Smooth muscle cell of the brain vasculature (primary cell): ENCODE measurements at regions not wholly inside any gene's neighbourhood (a gene's known extent, or its start where the extent isn't known, plus 50 kb on each side); places are given as distances from the start of the nearest gene placed in this dataset.
"Not testable (repeated sequence)": the region's sequence is repeated elsewhere in the genome, so short reads cannot be mapped to it uniquely, and the experiment has no call there.

Experiments used
- DNase-seq: peaks from one replicate; pipeline ENCODE4 v3.0.0-alpha.2; 2012; ENCODE audit warnings: low read depth, low spot score

DNA sequence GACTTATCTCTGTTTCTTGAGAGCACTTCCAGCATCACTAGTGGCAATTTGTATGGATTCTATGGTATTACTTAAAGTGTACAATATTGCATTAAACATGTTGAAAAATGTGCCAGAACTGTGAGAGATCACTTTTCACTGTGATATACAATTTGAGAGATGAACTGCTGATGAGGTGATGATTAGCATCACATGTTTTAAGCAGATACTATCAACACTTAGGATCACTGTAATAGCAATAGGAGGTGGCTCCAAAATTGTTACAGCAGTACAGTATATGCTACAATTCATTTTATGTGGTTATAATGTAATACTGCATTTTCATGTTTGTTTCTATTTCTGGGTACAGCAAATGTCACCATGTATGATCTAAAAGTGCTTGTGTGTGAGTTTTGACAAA lies 570.0 kb downstream of the PTPRC start:
- no peak for DNase-seq

DNA sequence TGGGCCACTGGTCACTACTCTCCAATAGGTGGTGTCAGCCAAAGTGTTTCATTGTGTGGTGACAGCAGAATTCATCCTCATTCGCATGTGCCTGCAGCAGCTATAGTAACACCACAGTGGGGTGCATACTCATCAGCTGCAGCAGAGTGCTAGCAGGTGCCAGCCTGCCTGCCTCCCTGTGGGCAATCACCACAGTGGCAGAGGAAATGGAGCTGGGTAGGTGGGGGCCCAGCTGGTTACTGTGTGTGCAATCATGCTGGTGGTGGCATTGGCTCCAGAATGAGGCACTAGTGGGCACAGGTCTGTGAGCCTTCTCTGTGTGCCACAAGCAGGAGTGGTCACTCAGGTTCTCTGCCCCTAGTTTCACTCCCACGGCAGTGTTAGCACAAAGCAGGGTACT lies 579.2 kb downstream of the PTPRC start:
- no peak for DNase-seq

DNA sequence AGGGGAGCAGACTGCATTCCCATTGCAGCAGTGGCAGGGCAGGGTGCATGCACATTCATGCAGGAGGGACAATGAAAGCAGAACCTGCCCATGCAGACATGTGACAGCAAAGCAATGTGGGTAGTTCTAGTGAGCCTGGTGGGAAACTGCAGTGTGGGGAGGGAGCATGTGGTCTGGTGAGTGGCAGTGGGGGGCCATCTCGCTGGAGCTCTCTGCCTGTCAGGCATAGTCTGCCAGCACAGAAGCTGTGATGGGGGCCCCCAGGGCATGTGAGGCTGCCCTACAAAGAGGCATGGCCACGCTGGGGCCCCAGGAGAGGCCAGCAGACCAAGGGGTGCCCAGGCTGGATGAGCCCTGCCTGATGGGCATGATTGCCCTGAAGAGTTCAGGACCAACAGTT lies 579.7 kb downstream of the PTPRC start:
- no peak for DNase-seq

DNA sequence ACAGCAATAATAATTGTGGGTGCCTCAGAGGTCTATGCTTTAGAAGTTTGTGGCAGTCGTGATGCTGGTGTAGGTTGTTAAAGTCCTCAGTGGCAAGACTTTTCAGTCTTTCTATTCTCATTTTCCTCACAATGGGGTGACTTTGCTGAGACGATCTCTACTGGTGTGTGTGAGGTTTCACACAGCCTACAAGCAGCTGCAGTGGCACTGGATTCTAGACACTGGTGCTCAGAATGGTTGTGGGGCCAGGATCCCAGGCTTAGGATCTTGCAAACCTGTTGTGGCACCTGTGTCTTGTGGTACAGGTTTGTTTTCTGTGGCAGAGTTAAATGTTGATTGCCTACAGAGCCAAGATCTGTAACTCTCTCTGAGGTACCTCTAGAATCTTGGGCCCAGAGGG lies 581.2 kb downstream of the PTPRC start:
- DNase-seq: no peak

DNA sequence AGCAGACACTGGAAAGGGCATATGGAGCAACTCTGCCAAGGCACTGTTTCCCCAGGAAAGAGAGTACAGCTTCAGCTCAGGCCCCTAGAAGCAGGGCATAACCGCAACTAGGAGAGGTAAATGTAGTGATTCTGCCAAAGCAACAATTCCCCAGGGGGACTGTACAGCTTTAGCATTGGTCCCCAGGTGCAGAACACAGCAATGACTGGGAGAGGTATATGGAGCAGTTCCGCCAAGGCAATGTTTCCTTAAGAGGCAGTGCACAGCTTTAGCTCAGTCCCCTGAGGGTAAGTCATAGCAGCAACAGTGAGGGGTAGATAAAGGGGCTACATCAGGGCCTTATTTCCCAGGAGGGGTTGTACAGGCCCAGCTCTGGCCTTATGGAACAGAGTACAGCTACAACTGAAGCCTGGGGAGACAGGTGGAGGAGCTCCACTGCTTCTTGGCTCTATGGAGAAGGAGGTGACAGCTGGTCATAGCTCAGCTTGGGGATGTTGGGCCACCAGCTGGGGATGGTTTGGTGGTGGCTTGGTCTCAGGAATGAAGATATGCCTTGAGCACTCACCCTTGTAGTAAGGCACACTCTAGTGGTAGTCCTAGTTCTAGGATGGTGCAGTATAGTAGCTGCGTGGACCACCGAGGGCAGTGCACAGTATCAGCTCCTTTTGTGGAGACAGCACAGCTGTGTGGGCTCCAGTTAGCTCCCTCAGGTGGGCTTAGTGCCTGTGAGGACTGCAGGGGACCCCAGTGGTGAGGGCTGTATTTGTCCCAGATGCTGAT lies 582.7 kb downstream of the PTPRC start:
- DNase-seq: no peak

DNA sequence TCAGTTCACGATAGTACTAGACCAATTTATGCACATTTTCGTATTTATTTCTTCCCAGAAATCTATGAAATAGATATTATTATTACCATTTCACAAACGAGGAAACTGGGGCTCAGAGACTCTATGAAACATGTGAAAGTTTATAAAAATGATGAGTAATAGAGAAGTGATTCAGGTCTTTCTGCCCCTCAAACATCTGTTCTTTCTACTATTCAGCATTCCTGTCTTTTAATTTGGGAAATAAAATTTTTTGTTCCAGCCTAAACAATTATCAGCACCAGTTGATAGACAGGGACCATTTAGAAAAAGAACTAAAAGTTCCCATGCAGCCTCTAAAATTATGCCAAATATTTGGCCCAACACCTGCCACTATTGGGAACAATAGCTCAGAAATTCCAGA lies 585.1 kb downstream of the PTPRC start:
- no peak for DNase-seq

DNA sequence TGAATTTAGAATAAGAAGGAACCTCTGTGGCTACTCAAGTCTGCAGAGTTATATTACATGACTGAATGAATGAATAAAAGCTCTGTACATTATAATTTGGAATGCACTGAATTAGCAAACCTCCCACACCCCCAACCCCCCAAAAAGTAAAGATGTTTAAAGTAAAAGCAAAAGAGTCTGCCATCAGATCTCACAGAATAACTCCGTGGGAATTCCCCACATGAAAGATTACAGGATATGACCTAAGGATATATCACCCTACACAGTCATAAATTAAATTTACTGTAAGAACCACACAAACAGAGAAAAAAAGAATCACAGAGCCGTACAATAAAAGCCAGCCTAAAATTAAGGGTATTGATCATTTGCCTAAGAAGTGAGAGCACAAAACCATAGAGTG lies 587.3 kb downstream of the PTPRC start:
- DNase-seq: no peak

DNA sequence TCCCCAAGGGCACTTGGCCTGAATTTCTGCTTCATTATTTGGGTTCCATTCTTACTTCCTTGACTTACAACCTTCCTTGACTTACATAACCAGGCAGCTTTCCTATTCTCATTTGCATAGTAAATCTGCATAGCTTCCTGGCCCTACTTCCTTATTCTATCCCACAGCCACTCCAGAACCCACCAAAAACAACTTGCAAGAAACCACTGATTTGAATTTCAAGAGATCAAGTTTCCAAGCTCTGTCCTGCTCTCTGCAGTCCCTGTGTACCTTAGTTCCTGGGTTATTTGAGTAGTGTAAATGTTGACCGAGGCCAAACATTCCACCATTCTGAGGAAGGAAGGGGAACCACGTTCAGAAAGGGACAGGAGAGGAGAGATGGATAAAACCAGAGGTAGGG lies 603.3 kb downstream of the PTPRC start:
- DNase-seq: no peak

DNA sequence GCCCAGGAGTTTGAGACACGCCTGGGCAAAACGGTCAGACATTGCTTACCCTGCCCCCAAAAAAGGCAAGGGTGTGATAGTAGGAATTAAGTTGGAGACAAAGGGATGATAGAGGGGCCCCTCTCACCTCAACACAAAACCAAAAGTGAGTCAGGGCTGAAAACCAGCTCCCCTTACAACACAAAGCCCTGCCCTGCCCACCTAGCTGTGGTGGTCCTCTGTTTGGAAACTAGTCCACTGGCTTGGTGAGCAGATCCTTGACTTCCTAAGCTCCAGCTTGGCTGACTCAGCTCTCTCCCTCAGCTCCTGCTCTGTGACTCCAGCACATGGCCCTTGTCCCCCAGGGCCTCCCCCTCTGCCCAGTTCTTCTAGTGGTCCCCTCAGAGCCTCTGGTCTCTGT lies 603.8 kb downstream of the PTPRC start:
- DNase-seq: no peak

DNA sequence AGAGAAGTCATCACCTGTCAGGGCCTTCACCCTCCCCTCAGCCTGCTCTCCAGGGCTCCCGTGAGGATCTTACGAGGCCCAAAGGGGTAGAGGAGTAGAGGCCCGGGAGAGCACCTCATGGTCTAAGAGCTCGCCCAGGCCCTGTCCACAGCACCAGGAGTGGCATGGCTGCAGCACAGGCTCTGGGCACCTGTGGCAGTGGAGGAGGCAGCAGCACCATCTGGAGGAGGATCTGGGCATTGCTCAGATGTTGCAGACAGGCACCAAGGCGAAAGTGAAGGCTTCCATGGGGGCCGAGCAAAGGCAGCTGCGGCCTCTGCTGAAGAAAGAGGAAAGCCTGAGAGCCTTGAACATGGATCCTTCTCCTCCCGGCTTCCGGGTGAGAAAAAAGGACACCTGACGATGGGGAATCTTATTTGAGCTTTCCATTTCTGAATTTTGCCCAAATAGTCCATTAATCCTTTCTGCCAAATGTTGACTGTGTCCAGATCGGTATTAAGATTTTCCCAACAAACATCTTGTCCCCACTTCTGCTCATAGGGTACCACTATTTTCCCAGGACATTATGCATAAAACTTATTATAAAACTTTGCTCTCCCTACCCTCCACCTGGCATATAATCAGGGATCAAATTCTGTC lies 604.7 kb downstream of the PTPRC start:
- no peak for DNase-seq

DNA sequence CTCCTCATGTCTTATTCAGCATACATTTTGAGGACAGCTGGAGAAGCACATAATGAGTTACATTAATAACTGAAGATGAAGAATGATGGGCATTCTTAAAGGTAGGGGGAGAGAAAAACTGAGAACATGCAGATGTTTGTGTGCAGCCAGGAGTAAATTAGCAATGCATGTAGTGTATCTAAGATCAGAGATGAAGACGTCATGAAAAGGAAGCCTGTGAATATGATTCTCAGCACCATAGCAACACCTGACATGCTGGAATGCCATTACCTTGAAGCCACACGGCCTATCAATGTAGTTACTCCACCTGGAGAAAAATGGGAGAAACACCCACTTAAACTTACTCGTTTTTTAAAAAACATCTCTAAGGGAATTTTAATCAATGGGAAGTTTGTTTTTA lies 607.1 kb downstream of the PTPRC start:
- no peak for DNase-seq

DNA sequence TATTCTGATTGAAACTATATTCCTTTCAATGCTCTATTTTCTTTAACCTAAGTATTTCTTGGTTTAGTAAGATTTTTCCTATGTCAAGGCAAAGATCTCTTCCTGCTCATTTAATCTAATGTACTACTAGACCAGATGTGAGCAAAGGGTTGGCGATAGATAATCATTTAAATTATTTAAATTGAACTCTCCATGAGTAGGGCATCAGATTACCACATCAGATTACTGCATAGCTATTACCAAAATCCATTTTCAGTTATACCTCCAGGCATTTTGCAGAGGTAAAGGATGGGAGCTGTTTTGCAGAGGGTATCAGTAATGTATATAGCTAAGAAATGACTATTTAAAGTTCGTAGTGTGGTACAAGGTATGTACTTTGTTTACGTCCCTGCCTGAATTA lies 607.9 kb downstream of the PTPRC start:
- no peak for DNase-seq

DNA sequence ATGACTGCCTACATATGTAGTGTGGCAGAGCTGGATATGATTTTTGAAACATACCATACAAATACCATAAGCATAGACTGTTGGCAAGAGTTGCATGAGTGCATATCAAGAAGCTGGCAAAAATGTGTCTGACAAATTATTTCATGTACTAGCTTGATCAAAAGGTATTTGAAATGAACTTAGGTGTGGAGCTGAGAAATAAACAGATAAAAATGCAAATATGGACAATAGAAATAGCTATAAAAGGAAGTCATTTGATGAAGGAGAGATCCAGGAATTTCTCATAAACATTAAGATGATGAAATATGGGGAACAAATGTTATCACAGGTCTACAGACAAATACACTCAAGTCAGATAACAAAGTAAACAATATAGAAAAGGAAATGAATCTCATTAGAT lies 609.1 kb downstream of the PTPRC start:
- no peak for DNase-seq

DNA sequence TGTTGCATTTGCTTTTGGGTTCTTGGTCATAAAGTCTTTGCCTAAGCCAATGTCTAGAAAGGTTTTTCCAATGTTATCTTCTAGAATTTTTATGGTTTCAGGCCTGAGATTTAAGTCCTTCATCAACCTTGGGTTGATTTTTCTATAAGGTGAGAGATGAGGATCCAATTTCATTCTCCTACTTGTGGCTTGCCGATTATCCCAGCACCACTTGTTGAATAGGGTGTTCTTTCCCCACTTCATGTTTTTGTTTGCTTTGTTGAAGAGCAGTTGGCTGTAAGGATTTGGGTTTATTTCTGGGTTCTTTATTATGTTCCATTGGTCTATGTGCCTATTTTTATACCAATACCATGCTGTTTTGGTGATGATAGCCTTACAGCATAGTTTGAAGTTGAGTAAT lies 615.2 kb downstream of the PTPRC start:
- DNase-seq: not testable (repeated sequence)

DNA sequence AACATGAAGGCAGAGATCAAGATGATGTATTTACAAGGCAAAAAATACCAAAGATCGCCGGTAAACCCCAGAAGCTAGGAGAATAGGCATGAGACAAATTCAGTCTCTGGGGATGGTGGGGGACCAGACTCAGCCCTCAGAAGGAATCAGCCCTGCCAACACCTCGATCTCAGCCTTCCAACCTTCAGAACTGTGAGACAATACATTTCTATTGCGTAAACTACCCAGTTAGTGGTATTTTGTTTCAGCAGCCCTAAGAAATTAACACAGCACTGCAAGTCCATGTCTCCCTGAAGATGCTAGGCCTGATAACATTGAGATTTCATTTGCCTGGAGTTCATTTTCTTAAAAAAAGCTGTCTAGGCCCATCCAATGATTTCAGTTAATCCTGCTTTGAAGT lies 622.5 kb downstream of the PTPRC start:
- no peak for DNase-seq

DNA sequence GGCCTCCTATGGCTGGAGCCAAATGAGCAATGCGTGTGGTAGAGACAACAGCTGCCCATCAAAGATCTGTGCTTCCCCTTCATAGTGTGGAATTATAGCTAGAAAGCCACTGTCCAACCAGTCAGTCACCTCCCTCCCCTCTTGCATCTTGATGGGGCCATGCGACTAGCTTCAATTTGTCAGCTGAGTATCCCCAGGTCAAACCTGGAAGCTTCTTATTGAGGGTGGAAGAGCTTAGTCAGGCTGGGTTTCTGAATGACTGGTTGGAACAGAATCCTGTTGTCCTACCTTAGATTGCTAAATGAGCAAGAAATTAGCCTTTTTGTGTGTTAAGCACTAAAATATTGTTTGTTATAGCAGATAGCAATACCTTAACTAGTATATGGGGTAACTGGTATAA lies 625.4 kb downstream of the PTPRC start:
- DNase-seq: no peak

DNA sequence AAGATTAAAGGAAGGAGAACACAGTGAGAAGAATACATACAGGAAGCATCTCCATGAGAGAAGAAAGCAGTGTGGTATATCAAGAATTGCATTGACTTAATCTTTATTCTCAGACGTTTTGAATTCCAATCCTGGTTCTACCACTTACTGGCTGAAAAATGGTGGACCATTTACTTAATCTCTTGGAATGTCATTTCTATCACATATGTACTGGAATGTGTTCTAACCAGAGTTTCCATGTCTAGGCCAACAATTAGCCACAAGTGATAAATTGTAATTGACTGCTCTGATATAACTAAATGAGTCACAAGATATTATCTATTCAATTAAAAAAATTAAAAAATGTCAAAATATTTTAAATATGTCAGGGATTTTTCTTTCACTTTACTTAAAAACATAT lies 626.1 kb downstream of the PTPRC start:
- DNase-seq: no peak

DNA sequence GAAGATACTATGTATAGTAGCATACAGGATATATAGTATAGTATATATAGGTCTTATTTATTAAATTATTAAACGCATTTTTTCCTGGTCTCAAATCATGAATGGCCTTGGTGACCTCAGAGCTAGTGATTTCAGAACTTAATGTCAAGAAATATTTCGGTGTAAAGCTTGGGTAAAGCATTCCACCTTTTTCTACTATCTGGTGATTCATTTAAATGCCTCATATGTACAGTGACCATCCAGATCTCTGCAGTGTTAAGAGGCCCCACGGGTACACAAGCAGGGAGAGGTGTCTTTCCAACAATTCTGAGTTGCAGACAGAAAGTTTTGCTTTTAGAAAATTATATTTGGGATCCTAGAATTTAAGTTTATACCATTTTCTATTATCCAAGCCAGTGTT lies 626.5 kb downstream of the PTPRC start:
- no peak for DNase-seq

DNA sequence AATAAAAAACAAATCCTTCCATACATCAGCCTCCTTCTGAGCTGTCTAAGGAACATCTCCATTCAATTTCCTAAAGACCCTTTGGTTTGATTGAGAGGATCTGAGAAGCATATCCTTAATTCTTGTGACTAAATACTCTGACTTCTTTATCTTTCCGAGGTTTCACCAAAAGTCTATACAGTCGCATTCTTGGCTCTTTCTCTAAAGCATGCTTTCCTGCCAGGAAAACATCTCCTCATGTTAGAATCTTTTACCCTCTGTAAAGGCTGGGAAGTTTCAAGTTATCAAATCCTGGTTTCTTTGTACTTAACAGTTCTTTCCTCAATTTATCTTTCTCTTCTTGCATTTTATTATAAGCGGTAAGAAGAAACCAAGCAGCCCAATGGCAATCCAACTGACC lies 630.4 kb downstream of the PTPRC start:
- DNase-seq: no peak

DNA sequence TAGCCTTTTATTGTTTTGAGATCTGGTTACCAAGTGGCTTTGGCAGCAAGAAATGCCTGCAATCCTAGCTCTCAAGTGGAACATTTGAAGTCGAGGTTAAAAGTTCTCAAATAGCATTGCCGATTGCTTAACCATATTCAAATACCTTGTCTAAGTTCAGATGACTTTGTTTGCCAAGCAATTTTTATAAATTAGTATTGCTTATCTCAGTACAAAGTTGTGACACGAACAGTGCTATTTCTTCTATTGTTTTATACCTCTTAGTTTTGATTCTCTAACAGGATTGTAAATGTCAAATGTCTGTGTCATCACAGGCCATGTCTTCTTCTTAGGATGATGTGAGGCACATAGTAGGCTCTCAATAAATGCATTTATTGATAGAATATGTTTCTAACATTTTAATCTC lies 633.3 kb downstream of the PTPRC start:
- DNase-seq: peak; percentile 28

DNA sequence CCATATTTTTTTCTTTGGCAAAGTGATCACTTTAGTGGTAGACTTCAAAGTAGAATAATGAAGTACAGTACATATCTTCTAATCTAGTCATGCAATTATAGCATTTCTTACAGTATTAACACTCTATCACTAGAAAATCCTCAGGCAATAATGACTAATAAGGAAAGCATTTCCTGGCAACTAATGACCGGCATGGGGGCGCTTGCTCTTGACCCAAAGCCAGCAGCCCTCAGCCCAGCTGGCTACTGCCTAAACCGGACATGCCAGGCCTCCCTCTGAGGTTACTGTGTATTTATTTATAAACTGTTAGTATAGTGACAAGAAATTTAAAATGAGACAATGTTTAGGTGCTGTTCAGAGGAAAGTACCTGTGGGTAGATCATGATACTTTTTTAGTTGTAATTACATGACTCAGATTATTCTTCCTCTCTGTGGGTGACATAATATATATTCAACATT lies 633.8 kb downstream of the PTPRC start:
- DNase-seq: peak; percentile 70

DNA sequence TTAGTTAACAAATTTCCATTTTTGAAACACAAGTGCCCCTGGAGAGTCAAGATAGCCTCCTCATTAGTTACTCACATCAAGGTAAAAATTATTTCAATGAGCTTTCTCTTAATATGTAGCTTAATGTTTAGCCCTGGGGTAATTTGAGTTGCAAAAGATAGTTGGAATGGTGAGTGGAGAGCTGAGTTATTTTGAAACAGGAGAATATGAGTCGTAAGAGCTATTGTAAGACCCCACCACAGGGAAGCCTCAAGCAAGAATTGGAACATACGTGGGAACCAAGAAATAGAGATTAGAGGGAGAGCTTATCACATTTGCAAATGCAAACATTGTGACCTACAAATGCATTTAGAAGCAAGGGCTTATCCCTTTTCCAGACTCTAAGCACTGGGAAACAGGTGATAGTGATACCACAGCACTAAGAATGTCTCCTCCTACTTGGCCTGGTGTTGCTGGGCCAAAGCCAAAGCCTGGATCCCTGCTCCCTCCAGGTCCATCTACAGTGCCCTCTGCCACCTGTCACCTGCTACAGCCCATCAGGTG lies 635.1 kb downstream of the PTPRC start:
- no peak for DNase-seq

DNA sequence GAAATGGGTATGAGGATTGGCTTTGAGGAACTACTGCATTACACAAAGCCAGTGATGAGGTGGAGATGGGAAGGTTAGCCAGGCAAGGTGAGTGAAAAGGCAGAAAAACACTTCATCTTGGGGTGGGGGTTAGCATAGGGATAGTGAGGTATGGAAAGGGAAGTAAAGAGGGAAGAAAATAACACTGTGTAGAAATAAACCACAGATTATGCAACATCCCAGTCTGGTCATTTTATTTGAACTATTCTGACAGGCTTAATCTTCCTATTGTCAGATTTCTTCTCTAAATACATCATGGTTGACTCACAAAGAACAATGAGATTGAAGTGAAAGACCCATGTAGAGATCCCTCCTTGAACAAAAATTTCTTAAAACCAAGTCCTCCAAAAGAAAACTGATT lies 640.2 kb downstream of the PTPRC start:
- DNase-seq: no peak
